HG02973 (cell line): ENCODE measurements at regions not wholly inside any gene's neighbourhood (a gene's known extent, or its start where the extent isn't known, plus 50 kb on each side); places are given as distances from the start of the nearest gene placed in this dataset.
"Not testable (repeated sequence)": the region's sequence is repeated elsewhere in the genome, so short reads cannot be mapped to it uniquely, and the experiment has no call there.

ENCODE experiments used
- ATAC-seq: cut with Tn5 transposase; IDR thresholded peaks from one replicate; pipeline ENCODE4 v1.9.1; 2021; ENCODE audit warnings: moderate library complexity; ENCODE audit not compliant: unreplicated experiment

DNA sequence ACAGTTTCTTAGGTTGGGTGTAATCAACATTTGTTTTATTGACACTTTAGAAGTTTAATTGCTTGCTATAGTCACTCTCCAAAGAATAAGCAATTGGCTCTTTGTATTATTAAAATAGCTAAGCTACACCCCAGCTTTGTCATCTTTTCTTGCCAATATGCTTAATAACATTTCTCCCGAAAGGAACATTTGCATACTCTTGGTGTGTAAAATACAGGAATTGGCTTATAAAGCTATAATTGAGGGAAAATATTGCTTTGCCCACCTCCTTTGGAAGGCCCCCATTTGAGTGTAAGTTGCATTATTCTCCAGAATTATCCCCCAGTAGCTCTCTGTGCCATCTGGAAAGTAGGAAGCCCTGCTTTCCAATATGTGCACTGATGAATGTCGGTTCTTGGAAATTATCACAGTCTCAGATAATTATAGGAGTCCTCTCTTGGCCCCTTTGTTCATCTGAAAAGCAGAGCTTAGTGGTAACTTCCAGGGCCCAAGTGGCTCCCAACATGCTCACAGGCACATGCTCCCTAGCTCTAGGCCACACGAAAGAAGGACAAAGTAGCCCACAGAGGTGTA, 92.4 kb upstream of the B3GAT2 start:
- no peak for ATAC-seq

DNA sequence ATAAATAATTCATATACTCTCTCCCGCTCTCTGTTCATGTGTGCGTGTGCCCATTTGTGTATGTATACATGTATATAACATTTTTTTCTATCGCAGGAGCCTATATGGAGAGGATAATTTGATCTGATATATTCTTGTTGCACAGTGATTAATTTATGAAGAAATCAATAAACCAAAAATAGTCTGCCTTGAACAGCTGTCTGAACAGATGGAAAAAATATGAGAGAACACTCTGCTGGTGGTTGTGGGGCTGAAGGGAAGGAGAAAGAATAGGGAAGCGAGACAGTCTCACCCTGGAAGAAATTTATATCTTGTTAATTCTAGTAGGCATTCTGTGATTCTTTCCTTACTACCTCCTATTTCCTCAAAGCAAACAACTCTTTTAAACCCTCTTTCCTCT, 96.6 kb upstream of the B3GAT2 start:
- no peak for ATAC-seq

DNA sequence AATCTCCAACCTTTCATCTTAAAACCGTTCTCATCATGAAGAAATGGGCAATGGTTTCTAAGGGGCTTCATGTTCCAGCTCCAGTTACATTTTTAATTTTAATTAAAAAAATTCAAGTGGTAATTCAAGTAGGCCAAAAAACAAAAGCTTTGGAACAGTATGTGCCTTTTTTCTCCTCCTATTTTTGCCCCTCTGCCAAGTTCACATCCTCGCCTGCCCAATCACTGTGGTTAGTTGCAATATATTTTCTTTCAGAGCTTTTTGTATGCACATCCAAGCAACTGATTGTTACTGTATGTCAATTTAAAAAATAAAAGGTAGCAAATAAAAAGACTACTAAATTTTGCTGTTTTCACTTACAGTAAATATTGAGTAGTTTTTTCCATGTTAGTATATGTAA, 99.8 kb upstream of the B3GAT2 start:
- ATAC-seq, result no peak

DNA sequence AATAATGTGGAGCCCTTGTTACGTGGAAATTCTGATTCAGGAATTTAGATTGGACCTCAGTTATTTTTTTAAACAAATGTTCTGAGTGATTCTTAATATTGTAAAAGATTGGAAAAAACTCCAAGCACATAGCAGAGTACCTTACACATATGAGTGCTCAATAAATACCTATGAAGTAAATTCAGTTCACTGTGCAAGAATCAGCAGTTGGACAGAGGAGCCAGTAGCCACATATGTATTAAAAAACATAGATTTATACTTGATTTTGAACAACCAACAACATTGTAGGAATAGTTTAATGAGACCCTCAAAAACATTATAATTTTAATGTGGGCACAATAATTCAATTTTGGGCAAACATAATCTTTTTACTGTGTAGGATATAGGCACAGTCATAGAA, 109.3 kb upstream of the B3GAT2 start:
- no peak for ATAC-seq

DNA sequence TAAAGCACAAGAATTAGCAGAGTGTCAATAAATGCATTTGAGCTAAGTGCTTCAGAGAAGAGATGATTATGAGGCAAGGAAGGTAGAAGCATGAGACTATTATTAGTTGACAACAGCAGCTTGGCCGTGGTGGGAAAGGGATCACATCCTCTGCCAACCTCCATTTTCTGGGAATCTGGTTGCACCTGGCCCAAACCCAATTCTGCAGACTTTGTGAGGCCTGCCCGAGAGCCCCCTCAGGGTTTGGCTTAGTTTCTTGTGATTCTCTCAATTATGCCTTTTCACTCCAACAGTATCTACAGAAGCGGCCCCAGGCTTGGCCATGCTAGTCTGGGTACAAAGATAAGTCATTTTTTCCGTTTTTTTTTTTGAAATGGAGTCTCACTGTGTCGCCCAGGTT, 111.0 kb upstream of the B3GAT2 start:
- ATAC-seq, result no peak

DNA sequence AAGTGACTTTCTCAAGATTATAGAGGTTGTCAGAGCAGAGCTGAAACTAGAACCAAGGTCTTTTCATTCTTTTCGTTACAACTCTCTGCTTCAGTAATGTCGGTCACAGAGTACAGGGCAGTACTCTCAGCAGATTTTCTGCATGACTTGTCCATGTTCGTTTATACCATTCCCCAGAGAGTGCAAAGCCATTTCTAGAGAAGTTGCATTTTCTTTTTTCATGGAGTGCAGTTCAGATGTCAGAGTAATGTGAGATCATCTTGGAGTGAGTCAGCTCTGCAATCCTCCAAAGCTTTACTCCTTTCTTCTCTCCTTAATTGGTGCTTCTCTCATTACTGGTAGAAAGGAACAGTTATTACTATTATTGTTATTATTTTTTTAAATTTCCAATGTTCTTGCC, 115.6 kb upstream of the B3GAT2 start:
- no peak for ATAC-seq

DNA sequence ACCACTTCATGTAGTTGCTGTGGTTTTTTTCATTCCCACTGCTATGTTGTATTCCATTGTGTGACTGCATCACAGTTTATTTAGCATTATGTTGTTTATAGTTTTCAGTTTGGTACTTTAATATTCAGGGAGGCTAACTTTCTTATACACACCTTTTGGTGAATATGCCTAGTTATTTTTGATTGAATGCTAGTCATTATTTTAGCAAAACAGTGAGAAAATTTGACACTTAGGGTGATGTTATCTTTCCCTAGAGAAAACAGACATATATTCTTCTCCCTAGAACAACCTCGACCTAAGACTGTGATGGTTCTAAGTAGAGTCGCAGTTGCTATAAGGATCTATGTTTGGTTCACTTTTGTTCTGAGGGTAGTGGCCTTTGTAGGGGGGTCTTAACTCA, 120.8 kb upstream of the B3GAT2 start:
- ATAC-seq, result no peak

DNA sequence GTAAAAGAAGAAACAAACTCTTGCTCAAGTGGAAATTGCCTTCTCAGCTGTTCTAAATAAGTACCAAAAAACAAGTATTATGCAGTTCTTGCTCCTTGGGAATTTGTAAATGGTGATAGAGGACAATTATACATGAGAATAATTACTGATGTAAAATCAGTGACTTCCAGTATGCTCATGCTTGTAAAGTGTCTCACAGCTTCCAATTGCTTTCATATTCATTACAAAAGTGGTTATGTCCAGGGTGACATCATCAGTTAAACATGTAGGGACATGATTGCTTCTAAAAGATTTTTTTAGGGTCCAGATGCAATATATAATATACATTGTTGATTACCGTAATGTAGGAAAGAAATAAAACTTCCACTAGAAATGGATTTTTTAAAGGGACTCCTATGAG, 122.8 kb upstream of the B3GAT2 start:
- no peak for ATAC-seq

DNA sequence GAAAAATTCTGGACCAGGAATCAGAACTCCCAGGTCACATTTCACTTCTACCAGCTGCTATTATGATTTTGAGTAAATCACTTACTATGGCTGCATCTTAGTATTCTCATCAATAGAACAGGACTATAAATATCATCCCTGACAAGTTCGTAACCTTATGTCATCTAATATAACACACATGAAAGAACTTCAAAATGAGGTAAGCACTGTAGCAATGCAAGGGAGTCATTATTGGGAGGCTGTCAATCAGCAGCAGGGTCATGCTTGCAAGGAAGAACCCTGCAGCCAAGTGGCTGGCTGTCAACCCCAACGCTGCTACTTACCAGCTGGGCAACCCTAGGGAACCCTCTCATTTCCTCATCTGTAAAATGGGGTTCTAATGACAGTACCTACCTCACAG, 123.3 kb upstream of the B3GAT2 start:
- ATAC-seq, result no peak

DNA sequence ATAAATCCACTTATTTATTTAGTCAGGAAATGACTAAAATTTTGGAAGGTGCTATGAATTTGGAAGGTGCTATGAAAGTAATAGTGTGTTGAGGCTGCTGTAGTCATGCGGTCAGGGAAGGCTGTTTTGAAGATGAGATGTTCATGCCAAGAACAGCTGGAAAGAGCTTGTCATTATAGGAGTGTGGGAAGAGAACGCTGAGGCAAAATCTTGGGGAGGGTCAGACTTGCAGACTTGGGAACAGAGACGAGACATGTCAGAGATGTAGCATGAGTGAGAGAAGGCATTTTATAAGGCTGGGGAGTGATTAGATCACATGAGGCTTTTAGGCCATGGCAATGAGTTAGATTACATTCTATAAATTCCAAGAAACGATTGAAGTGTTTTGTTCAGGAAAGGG, 124.0 kb upstream of the B3GAT2 start:
- no peak for ATAC-seq

DNA sequence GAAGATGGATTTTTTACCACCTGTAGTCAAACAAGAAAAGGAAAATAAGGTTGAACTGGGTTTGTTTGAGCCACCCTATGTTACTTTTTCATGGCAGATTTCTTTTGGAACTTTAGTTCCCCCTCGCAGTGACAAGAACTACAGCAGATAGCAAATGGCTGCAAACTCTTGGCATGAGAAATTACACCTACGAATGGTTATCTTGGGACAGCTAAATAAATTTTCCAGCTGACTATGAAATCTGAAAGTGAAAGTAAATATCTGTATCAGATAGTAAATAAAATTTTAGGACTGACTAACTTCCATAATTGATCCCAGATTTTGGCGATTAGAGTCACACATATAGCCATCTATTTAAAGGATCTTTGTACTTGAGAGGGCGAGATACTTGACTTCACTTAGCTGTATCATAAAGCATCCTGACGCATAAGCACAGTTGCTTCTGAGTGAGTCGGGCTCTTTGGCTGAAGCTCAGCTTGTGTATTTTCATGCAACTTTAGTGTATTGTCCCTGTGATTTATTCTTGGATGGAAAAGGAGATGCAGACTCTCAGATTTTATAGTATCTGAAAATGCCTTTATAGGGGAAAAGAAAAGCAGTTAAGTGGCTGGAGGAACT, 125.3 kb upstream of the B3GAT2 start:
- no peak for ATAC-seq

DNA sequence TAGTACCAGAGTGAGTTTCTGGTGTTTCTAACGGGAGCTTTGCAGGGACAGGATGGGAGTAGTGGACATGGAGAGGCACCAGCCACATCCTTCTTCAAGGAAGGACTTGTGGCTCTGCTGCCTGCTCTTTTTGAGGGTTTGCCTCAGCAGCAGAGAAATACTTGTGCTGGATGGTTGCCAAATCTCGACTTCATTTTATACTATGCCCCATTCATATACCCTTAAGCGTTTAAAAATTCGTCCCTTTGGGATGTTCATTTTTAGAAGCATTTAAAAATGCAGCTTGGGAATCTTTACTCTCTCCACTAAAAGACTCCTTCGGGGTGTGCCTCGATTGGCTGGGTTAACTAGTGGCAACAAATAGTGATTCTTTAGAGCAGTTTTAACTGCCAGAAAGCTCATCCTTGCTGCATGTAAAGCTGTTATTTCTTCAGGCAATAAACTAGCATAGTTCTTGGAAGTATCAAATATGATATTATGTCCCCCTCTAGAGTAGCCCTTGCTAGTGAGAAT, 126.5 kb upstream of the B3GAT2 start:
- no peak for ATAC-seq

DNA sequence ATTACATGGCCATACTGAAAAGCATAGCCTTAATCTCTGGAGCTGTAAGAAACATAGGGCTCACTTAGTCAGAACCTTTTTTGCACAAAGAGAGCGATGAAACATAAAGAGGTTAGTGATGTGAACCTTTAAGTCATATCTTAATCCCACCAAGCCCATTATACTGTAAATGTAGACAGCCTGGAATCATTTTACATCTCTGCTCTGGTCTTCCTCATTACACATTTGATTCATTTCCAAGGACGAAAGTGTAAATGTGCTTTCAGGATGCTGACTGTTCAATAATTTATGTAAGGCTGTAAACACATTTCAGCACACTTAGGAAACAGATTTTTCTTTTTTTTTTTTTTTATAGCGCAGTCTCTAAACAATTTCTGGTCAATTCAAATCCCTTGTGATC, 131.3 kb upstream of the B3GAT2 start:
- ATAC-seq, result no peak

DNA sequence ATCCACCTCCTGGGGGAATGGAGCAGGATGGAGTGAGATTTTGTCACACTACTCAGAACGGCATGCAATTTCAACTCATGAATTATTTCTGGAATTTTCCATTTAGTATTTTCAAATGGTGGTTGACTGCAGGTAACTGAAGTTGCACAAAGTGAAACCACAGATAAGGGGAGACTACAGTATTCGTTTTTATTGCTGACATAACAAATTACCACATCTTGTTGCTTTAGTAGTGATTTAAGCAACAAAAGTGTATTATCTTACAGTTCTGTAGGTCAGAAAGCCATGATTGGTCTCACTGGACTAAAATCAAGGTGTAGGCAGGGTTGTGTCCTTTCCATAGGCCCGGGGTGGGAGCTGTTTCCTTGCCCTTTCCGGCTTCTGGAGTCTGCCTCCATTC, 133.4 kb upstream of the B3GAT2 start:
- no peak for ATAC-seq

DNA sequence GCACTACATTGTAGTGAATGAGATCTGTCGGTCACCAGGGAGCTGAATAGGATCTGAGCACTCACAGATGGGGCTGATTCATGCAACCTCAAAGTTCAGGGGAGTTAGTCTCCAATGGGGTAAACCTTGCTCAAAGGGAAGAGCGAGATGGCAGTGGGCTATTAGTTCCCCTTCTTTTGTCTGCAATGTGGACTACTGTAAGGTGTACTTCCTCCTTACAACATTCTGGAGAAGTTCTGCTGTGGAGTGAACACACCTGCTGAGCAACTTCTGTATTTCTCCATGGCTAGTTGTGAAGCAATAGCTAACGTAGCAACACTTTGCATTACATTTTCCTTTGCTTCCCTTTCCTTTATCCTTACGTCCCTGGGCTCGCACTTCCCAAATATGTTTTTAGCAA, 134.3 kb upstream of the B3GAT2 start:
- no peak for ATAC-seq

DNA sequence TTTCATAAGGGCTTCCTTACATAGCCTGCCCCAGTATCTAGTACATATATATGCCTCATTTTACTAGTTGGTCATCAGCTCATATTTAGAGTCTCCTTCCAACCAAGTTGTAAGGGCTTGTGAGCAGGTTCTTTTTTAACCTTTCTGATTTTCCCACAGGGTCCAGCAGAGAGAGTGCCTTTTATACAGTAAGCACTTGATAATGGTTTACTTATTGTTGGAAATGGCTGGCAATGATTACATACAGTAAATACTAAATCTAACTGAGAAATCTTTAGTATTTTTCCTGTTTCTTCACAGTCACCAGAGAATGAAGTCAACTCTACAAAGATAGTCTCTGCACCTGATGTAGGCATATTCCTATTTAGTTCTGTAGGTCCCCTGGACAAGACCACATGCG, 135.1 kb upstream of the B3GAT2 start:
- no peak for ATAC-seq

DNA sequence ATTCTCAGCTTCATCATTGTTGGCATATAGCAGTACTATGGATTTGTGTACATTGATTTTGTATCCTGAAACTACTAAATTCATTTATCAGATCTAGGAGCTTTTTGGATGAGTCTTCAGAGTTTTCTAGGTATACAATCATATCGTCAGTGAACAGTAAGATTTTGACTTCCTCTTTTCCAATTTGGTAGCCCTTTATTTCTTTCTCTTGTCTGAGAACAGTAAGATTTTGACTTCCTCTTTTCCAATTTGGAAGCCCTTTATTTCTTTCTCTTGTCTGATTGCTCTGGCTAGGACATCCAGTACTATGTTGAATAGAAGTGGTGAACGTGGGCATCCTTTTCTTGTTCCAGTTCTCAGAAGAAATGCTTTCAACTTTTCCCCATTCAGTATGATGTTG, 140.4 kb upstream of the B3GAT2 start:
- not testable (repeated sequence) for ATAC-seq

DNA sequence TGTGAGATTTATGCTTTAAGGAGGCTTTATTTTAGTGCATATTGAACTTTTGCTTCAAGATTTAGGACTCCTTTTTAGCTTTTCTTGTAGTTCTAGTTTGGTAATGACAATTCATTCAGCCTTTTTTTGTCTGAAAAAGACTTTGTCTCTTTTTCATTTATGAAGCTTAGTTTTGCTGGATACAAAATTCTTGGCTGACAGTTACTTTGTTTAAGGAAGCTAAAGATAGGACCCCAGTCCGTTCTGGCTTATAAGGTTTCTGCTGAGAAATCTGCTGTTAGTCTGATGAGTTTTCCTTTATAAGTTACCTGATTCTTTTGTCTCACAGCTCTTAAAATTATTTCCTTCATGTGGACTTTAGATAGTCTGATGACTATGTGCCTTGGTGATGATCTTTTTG, 142.8 kb upstream of the B3GAT2 start:
- ATAC-seq, result no peak

DNA sequence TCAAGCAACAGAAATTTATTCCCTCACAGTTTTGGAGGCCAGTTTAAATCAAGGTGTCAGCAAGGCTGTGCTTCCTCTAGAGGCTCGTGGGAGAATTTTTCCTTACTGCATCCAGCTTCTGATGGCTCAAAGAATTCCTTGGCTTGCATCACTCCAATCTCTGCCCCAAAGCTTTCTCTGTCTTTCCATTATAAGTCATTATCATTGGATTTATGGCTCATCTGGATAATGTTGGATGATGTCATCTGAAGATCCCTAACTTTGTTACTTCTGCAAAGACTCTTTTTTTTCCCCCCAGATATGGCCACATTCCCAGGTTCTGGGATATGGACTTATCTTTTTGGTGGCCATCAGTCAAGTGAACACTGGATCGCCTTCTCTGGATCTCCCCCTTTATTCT, 146.3 kb upstream of the B3GAT2 start:
- ATAC-seq, result no peak

DNA sequence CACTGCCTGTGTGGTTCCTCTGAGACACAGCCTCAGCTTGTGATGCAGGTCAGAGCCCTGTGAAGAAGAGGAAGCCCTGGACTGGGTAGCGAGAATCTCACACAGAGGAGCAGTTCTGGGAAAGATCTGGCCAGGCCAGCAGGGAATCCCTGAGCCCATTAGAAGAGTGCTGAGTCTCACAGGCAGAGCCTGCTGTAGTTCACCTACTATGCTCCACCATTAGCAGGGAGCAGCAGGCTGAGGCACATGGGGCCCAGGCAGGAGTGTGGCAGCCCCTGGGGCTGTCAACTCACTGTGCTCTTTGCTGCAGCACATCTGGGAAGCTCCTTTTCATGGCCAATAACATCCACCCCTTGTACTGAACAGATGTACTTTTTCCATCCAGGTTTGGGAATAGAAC, 146.8 kb upstream of the B3GAT2 start:
- no peak for ATAC-seq

DNA sequence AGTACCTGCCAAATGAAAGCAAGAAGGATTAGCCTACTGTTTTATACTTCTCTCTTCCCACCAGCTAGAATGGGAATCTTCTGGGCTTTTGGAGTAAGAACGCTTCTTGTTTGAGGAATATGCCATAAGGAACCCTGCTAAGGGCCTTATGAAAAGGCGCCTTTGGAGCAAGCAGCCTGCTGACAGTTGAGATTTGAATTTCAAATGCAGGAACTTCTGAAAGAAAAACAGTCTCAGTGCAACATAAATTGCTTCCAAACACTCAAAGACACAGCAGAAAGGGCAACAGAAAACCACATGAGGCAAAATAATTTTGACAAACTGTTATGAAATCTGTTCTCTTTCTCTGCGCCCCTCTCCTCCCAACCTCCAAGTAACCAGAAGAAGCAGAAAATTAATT, 149.4 kb upstream of the B3GAT2 start:
- ATAC-seq, result no peak

DNA sequence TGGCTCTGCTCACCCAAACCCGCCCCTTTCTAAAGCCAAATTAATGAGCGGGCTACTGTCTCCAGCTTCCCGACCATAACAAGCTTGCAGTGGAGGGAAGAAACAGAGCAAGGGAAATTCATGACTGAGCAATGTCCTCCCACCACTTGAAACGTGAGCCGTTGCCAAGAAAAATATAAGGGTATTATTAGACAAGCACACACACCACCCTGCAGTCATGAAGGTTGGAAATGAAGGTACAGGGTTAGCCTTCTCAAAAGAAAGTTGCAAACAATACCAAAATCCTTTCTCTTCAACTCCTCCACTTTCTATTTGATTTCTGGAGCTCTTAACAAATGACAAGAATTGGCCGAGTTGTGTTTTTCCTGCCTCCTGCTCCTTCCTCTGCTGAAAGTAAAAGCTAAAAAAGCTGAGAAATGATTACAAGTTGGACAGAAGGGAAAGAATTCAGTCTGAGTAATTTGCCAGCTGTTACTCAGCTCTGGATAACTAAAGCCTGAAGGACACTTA, 151.1 kb upstream of the B3GAT2 start:
- no peak for ATAC-seq

DNA sequence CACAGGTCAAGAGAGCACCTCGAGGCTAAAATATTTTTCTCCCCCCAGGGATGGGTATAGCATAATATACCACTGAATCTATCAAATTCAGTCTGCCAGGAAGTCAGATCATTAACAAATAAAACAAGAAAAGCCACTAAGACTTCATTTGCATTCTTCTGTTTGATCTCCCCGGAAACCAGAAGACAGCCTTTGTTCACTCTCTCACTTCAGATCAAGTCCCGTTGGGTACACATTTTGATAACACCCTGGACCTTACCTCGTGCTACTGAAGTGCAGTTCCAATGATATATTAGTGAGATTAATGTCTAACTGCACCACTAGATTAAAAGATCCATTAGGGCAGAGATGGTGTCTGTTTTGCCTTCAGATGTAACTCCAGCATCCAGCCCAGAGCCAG, 157.7 kb upstream of the B3GAT2 start:
- no peak for ATAC-seq
